CD4-positive, alpha-beta T cell treated with Interleukin-1 beta for 1 hour (primary cell): ENCODE measurements at regions not wholly inside any gene's neighbourhood (a gene's known extent, or its start where the extent isn't known, plus 50 kb on each side); places are given as distances from the start of the nearest gene placed in this dataset.

Source experiments
- DNase-seq, 2 donors: peaks; one replicate each; pipeline ENCODE4 v3.0.0-alpha.2; 2020 to 2022

- no peak for DNase-seq
Observed at GRCh38 chr1:82223091-82223490, 422.4 kb downstream of the ADGRL2 start.

GRCh38 chr1:82221721-82222120 lies 421.0 kb downstream of the ADGRL2 start:
- no peak for DNase-seq

GRCh38 chr1:82220754-82221153 lies 420.0 kb downstream of the ADGRL2 start:
- DNase-seq: no peak

GRCh38 chr1:82219841-82220240 lies 419.1 kb downstream of the ADGRL2 start:
- DNase-seq: no peak

- DNase-seq: no peak
Observed at GRCh38 chr1:82218846-82219245, 418.1 kb downstream of the ADGRL2 start.

DNA sequence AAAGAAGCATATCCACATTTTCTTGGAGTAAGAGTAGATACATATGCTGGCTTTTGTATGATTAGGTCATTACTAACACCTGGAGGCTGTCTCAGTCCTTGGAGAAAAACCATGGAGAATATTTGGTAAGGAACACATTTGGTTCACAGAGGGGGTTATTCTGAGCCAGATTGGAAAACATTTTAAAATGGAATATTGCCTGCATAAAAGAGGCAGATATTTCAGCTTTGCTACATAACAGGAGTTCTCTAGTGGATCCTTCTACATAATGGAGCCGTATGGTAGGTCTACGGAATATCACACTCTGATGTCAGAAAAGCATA lies 415.1 kb downstream of the ADGRL2 start:
- DNase-seq: no peak

GRCh38 chr1:82215056-82215852 lies 414.5 kb downstream of the ADGRL2 start:
- DNase-seq: no peak

GRCh38 chr1:82214606-82215005 lies 413.9 kb downstream of the ADGRL2 start:
- no peak for DNase-seq

GRCh38 chr1:82197606-82198005 lies 396.9 kb downstream of the ADGRL2 start:
- DNase-seq: no peak

DNA sequence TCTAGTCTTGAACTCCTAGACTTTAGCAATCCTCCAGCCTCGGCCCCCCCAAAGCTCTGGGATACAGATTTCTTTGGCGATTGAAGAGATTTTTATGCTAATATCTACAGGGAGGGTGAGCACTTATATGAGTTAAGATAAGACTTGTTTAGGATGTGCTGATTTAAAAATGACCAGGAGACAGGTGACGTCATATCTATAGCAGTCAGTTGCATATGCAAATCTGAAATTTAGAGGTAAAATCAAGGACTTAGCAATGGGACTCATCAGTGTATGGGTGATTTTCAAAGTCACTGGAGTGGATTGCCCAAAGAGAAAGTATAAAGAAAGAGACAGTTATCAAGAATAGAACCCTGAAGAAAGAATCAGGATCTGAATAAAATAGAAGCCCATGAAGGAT lies 394.5 kb downstream of the ADGRL2 start:
- DNase-seq: no peak

DNA sequence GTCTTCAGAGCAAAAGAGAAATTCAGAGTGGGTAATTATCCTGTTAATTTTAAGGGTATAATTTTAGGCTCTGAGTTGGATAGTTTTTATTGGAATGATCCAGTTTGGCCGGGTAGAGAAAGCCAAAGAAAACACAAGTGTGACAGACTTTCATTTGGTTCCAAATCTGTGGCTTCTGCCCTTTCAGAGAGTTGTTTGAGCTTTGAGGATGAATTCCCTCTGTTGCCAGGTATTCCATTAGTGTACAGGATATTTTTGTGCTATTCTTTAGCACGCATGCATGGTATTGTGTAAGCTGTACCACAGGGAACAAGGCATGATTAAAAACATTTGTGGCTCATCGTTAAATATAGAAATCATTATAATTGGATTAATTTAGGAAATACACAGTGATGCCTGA lies 384.4 kb downstream of the ADGRL2 start:
- no peak for DNase-seq

- DNase-seq: no peak
Observed at GRCh38 chr1:82181846-82182245, 381.1 kb downstream of the ADGRL2 start.

DNA sequence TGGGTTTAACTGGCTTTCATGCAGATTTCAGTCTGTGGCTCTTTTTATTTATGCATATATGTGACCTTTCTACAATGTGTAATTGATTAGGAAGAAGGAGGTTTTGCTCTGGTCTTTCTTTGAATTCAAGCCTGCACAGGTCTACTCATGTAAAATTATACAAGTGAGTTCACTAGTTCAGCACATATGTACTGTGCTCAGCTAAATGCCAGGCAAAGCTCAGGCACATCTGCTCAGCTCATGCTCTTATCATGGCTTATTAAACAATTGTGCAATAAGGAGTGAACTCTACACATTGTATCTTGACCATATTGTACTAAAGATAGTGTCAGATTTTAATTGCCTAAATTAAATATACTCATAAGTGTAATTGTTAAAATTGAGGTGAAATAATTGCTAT lies 378.4 kb downstream of the ADGRL2 start:
- no peak for DNase-seq

- no peak for DNase-seq
Observed at GRCh38 chr1:82177192-82177591, 376.5 kb downstream of the ADGRL2 start.

DNA sequence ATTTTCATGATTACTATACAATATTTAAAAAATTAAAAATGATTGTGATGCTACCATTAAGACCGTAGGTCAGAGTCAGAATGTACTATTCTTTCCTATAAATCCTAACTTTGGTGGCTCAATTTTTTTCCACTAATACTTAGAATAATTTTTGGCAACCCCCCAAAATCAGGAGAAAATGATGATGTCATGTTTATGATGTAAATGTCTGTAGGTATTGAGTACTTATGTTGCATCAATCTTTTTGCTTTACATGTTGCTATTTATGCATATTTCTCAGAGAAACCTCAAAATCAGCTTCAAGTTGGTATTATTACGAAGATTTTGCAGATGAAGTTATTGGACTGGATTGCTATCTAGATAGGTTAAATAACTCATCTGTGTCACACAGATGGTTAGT lies 371.2 kb downstream of the ADGRL2 start:
- DNase-seq: no peak

DNA sequence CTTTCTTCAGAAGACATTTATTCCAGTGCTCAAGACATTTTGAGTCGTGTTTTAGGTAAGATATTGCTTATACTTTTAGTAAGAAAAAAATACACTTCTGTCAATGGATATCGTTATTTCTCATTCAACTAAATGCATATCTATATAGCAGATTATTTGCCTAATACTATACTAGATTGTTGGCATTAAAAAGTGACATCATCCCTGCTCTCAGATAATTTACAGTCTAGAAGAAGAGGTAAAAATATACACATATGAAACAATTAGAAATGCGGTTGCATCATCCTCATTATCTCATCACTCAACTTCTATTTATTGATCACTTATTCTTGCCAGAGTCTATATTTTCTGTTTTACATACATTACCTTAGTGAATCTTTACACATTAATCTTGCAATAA lies 367.7 kb downstream of the ADGRL2 start:
- no peak for DNase-seq

- no peak for DNase-seq
Observed at GRCh38 chr1:82165304-82165703, 364.6 kb downstream of the ADGRL2 start.

DNA sequence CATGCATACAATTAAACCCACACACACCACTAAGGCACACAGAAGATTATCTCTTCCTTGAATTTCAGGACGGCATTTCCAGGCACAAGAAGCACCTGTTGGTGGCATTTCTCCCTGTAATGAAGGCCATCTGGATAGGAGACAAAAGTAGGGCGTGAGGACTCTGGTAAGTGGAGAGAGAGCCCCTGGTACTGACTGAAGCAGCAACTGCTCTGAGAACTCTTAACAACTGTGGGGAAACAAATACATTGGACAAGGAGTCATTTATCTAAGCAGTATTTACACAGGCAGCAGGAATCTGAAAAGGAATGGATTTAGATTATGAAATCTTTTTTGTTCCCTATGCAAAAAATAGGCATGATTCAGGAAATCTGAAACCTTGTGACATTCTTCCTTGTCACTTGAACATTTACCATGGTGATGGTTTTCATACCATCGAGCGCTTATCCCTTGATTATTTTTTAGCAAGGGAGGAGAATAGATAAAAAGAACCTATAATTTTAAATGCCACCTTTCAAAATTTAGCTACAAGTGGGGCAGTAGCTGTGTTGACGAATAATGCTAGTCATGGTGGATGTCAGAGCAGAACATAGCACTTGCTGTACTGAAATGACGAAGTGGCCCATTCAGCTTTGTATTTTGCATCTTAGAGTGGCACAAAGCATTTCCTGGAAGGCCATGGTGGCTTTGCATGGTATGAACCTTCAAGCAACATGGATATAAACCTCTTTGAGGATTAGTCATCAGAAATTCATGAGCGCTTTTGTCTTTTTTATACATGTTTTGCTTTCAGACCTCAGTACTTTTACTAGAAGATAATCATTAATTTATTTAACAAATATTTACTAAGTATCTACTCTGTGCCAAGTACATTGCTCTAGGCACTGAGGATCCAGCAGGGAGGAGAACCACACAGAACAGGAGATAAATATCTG lies 362.0 kb downstream of the ADGRL2 start:
- DNase-seq: no peak

DNA sequence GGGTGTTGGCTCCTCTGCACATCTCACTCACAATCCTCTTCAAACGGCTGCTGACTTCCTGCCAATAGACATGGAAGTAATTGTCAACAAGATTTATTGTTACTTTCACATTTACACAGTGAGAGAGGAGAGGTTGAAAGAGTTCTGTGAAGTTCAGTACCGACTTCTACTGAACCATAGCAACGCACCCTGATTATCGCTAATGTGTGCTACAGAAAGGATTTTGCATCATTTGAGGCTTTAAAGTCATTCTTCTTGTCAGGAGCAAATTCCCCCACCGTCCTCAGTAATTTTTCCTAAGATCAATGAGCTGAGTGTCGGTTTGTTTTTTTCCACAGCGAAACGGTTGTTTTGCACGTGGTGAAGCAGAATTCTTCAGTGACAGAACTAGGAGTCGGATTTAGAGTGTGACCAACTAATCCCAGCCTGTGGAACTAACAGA lies 361.0 kb downstream of the ADGRL2 start:
- DNase-seq: no peak

GRCh38 chr1:82160903-82161302 lies 360.2 kb downstream of the ADGRL2 start:
- DNase-seq: no peak

- DNase-seq: no peak
Observed at GRCh38 chr1:82160036-82160435, 359.3 kb downstream of the ADGRL2 start.

DNA sequence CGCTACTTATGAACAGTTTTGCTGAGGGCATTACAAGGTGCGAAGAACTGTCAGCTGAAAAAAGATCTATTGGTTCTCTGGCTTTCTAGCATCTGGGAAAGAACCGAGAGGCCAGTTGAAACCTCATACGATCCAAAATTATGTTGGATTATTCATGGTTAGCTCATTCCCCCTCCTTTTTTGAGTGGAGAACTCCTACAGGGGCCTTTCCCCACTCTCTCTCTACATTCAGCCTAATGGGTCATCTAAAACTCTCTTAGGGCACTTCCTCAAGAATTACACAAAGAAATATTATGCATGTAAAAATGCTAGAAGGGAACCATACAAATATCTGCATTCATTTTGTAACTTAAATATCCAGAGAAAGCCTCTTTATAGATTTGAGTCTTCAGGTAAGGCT lies 358.2 kb downstream of the ADGRL2 start:
- DNase-seq: no peak

- no peak for DNase-seq
Observed at GRCh38 chr1:82154219-82154970, 353.7 kb downstream of the ADGRL2 start.
